Neural progenitor cell (in vitro differentiated cells): ENCODE measurements at regions not wholly inside any gene's neighbourhood (a gene's known extent, or its start where the extent isn't known, plus 50 kb on each side); places are given as distances from the start of the nearest gene placed in this dataset.

Experiments used
- DNase-seq: peaks from one replicate; pipeline ENCODE4 v3.0.0-alpha.2; 2016; ENCODE audit warnings: low spot score
- H2AFZ ChIP-seq: fragments of 200-600 bp; sonication (generic); replicated peaks from 2 replicates; pipeline ENCODE4 v1.6.1; 2016; ENCODE audit warnings: antibody characterized with exemption
- H3F3A ChIP-seq: fragments of 200-600 bp; sonication (generic); 2 replicates; pipeline ENCODE4 v1.6.1; 2016; ENCODE audit warnings: antibody characterized with exemption, low read depth
- H3K27ac ChIP-seq: fragments of 200-600 bp; sonication (generic); 2 replicates; pipeline ENCODE4 v1.5.1; 2016; ENCODE audit warnings: mild to moderate bottlenecking
- H3K27me3 ChIP-seq: fragments of 200-600 bp; sonication (generic); 2 replicates; pipeline ENCODE4 v1.6.1; 2016; ENCODE audit warnings: mild to moderate bottlenecking, moderate library complexity
- H3K36me3 ChIP-seq: fragments of 200-600 bp; sonication (generic); 2 replicates; pipeline ENCODE4 v1.5.1; 2016
- H3K4me1 ChIP-seq: fragments of 200-600 bp; sonication (generic); 2 replicates; pipeline ENCODE4 v1.6.1; 2016; ENCODE audit warnings: mixed run types
- H3K4me2 ChIP-seq: fragments of 200-600 bp; sonication (generic); 2 replicates; pipeline ENCODE4 v1.6.1; 2016
- H3K4me3 ChIP-seq: fragments of 200-600 bp; sonication (generic); 2 replicates; pipeline ENCODE4 v1.5.1; 2016
- H3K79me2 ChIP-seq: fragments of 200-600 bp; sonication (generic); 2 replicates; pipeline ENCODE4 v1.6.1; 2016; ENCODE audit warnings: low read depth
- H3K9ac ChIP-seq: fragments of 200-600 bp; sonication (generic); 2 replicates; pipeline ENCODE4 v1.6.1; 2016
- H3K9me3 ChIP-seq: fragments of 200-600 bp; sonication (generic); 2 replicates; pipeline ENCODE4 v1.5.1; 2016; ENCODE audit warnings: low read depth
- H4K20me1 ChIP-seq: fragments of 200-600 bp; sonication (generic); 2 replicates; pipeline ENCODE4 v1.6.1; 2016; ENCODE audit warnings: low read depth
- H3K27ac Mint-ChIP-seq: 3 replicates; pipeline ENCODE4 v1.8.0; 2021; ENCODE audit warnings: mixed read lengths
- H3K27me3 Mint-ChIP-seq: 2 replicates; pipeline ENCODE4 v1.8.0; 2022; ENCODE audit warnings: low read depth, mild to moderate bottlenecking, inconsistent platforms, moderate library complexity, mixed read lengths; ENCODE audit not compliant: insufficient read depth
- H3K36me3 Mint-ChIP-seq: 3 replicates; pipeline ENCODE4 v1.8.0; 2021; ENCODE audit warnings: mixed read lengths
- H3K4me1 Mint-ChIP-seq: 3 replicates; pipeline ENCODE4 v1.8.0; 2021; ENCODE audit warnings: mixed read lengths
- H3K4me3 Mint-ChIP-seq: 3 replicates; pipeline ENCODE4 v1.8.0; 2021; ENCODE audit warnings: mild to moderate bottlenecking, moderate library complexity, mixed read lengths
- H3K9me3 Mint-ChIP-seq: 3 replicates; pipeline ENCODE4 v1.8.0; 2020; ENCODE audit warnings: mixed read lengths
- EZH2 ChIP-seq: fragments of 200-600 bp; sonication (generic); IDR thresholded peaks from 2 replicates; pipeline ENCODE4 v1.6.1; 2017; ENCODE audit warnings: antibody characterized with exemption, mild to moderate bottlenecking, moderate library complexity
- EZH2phosphoT487 ChIP-seq: fragments of 200-600 bp; sonication (generic); IDR thresholded peaks from 2 replicates; pipeline ENCODE4 v1.6.1; 2017; ENCODE audit warnings: antibody characterized with exemption
- TF ChIP-seq, protein P1 (sequence below): fragments of 200-600 bp; sonication (generic); IDR thresholded peaks from 2 replicates; pipeline ENCODE4 v1.5.1; 2017; ENCODE audit warnings: antibody characterized with exemption, mild to moderate bottlenecking

DNA sequence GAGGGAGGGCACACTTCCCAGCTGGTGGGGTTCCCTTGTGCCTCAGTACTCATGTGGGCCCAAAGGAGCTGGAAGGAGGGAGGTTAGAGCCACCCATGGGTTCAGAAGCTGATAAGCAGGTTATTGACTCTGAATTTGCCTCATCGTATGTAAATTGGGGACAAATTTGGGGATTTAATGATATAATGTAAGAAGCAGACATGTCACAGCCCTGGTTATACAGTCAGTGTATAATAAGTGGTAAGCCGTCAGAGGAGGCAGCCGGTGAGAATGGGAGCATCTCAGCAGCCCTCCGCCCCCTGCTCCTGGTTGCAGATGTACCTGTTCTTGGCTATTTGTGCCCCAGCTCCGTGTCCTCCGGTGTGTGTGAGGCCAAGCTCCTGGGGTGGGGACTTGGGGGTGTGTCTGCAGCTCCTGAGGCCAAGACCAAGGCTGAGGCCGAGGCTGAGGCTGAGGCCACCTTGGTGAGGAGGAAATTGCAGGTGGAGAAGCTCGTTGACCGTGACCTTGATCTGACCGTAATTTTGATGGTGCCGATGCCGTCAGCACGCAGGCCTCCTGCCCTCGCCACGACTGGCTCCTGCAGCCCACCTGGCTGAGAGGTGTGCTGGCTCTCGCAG is 288.1 kb downstream of the SEC14L1 start:
- Histone ChIP-seq H3K27ac (peak overlapping the region; percentile 66), H2AFZ (no peak overlapping the region), H3K4me1 (peaks cover 41% of the 10 kb centered on the region), H4K20me1 (peaks cover 98% of the 10 kb centered on the region), H3F3A (peaks cover 23% of the 10 kb centered on the region), H3K79me2 (peaks cover 77% of the 10 kb centered on the region), H3K36me3 (no peaks in the 10 kb centered on the region), H3K4me3 (no peak overlapping the region), H3K27me3 (no peaks in the 10 kb centered on the region), H3K9me3 (no peaks in the 10 kb centered on the region), H3K4me2 (no peak overlapping the region), H3K9ac (no peak overlapping the region)
- Mint-ChIP-seq H3K36me3 (no peaks in the 10 kb centered on the region), H3K4me3 (no peak overlapping the region), H3K27me3 (peaks cover 5% of the 10 kb centered on the region), H3K4me1 (peaks cover 59% of the 10 kb centered on the region), H3K9me3 (no peaks in the 10 kb centered on the region), H3K27ac (peak overlapping the region; percentile 76)
- no peak for TF ChIP-seq EZH2phosphoT487
- TF ChIP-seq EZH2: no peak
- TF ChIP-seq, protein P1, sequence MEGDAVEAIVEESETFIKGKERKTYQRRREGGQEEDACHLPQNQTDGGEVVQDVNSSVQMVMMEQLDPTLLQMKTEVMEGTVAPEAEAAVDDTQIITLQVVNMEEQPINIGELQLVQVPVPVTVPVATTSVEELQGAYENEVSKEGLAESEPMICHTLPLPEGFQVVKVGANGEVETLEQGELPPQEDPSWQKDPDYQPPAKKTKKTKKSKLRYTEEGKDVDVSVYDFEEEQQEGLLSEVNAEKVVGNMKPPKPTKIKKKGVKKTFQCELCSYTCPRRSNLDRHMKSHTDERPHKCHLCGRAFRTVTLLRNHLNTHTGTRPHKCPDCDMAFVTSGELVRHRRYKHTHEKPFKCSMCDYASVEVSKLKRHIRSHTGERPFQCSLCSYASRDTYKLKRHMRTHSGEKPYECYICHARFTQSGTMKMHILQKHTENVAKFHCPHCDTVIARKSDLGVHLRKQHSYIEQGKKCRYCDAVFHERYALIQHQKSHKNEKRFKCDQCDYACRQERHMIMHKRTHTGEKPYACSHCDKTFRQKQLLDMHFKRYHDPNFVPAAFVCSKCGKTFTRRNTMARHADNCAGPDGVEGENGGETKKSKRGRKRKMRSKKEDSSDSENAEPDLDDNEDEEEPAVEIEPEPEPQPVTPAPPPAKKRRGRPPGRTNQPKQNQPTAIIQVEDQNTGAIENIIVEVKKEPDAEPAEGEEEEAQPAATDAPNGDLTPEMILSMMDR: no peak
- DNase-seq: no peak

DNA sequence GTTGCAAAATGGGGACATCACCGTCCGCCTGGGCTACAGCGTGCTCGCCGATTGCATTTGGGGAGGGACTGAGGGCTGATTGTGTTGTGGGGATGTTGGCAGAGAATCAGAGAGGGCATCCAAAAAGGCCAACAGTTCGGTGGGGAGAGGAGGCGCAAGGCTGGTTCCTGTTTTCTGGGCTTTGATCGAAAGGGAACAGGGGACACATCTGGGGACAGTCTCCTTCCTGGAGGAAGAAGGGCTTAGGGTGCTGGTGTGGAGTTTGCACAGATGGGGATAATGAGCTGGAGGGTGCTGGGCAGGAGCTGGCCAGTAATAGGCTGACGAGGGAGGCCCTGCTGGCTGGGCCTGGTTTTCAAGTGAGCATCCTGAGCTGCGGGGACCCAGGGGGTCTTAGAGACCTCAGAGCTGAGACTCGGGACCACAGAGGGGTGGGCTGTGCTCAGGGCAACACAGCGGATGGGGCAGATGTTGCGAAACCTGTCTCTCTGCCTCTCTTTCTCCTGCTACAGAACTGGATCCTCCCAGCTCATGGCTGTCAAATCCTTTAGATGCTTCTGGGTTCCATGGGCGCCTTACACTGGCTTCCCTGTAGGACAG is 288.7 kb downstream of the SEC14L1 start:
- no peak overlapping the region for H3K4me2 ChIP-seq
- peaks cover 23% of the 10 kb centered on the region for H3F3A ChIP-seq
- peak overlapping the region; percentile 66 for H3K27ac ChIP-seq
- H3K79me2 ChIP-seq: peaks cover 77% of the 10 kb centered on the region
- no peak for TF ChIP-seq EZH2
- H2AFZ ChIP-seq: no peak overlapping the region
- peaks cover 63% of the 10 kb centered on the region for H3K4me1 Mint-ChIP-seq
- peaks cover 45% of the 10 kb centered on the region for H3K4me1 ChIP-seq
- H3K9ac ChIP-seq: no peak overlapping the region
- H3K36me3 ChIP-seq: no peaks in the 10 kb centered on the region
- H3K9me3 ChIP-seq: no peaks in the 10 kb centered on the region
- peak overlapping the region; percentile 76 for H3K27ac Mint-ChIP-seq
- peaks cover 5% of the 10 kb centered on the region for H3K27me3 Mint-ChIP-seq
- H4K20me1 ChIP-seq: peaks cover 98% of the 10 kb centered on the region
- H3K36me3 Mint-ChIP-seq: no peaks in the 10 kb centered on the region
- no peak overlapping the region for H3K4me3 ChIP-seq
- no peaks in the 10 kb centered on the region for H3K27me3 ChIP-seq
- no peak overlapping the region for H3K4me3 Mint-ChIP-seq
- no peaks in the 10 kb centered on the region for H3K9me3 Mint-ChIP-seq
- no peak for DNase-seq

GRCh38 chr17:77429969-77430752 is 289.4 kb downstream of the SEC14L1 start:
- no peak overlapping the region for H3K9ac ChIP-seq
- no peaks in the 10 kb centered on the region for H3K9me3 ChIP-seq
- no peak overlapping the region for H3K4me2 ChIP-seq
- no peak overlapping the region for H3K4me3 ChIP-seq
- H3K27me3 ChIP-seq: no peaks in the 10 kb centered on the region
- Mint-ChIP-seq H3K4me3 (no peak overlapping the region), H3K4me1 (peaks cover 68% of the 10 kb centered on the region), H3K27me3 (peaks cover 5% of the 10 kb centered on the region), H3K27ac (peak overlapping the region; percentile 63), H3K36me3 (no peaks in the 10 kb centered on the region), H3K9me3 (no peaks in the 10 kb centered on the region)
- no peak overlapping the region for H2AFZ ChIP-seq
- TF ChIP-seq, protein P1: peak; percentile 86
- no peak for TF ChIP-seq EZH2phosphoT487
- peaks cover 98% of the 10 kb centered on the region for H4K20me1 ChIP-seq
- H3K36me3 ChIP-seq: no peaks in the 10 kb centered on the region
- H3K4me1 ChIP-seq: peaks cover 41% of the 10 kb centered on the region
- no peak overlapping the region for H3K27ac ChIP-seq
- peaks cover 30% of the 10 kb centered on the region for H3F3A ChIP-seq
- peak; percentile 94 for DNase-seq
- peaks cover 77% of the 10 kb centered on the region for H3K79me2 ChIP-seq
